ENCODE measurements at regions not wholly inside any gene's neighbourhood (a gene's known extent, or its start where the extent isn't known, plus 50 kb on each side); places are given as distances from the start of the nearest gene placed in this dataset.

DNA sequence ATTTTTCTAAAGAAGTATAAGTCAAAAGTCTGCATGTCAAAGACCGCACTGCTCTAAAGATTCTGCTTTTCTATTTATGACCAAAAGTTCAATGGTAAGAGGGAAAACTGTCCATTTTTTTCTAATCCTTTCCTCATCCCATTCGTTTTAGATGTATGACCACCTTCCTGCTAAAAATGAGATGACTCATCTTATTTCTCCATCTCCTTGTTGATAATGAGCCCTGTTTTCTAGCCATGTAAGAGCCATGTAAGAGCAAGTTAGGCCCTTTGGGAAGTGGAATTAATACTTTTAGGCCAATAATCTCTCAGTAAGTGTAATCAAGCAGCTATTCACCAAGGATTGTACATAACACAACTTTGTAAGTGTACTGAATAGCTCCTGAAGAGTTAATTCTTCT, 475.6 kb upstream of the B3GALT2 start:
- TF ChIP-seq, protein P1, sequence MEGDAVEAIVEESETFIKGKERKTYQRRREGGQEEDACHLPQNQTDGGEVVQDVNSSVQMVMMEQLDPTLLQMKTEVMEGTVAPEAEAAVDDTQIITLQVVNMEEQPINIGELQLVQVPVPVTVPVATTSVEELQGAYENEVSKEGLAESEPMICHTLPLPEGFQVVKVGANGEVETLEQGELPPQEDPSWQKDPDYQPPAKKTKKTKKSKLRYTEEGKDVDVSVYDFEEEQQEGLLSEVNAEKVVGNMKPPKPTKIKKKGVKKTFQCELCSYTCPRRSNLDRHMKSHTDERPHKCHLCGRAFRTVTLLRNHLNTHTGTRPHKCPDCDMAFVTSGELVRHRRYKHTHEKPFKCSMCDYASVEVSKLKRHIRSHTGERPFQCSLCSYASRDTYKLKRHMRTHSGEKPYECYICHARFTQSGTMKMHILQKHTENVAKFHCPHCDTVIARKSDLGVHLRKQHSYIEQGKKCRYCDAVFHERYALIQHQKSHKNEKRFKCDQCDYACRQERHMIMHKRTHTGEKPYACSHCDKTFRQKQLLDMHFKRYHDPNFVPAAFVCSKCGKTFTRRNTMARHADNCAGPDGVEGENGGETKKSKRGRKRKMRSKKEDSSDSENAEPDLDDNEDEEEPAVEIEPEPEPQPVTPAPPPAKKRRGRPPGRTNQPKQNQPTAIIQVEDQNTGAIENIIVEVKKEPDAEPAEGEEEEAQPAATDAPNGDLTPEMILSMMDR (IDR thresholded peaks at IDR 0.05; ENCODE audit: low read length): no peak
- TF ChIP-seq EZH2 (IDR thresholded peaks at IDR 0.05; ENCODE audit: borderline replicate concordance, low read length): no peak
